PC-3 (cell line): ENCODE measurements at regions not wholly inside any gene's neighbourhood (a gene's known extent, or its start where the extent isn't known, plus 50 kb on each side); places are given as distances from the start of the nearest gene placed in this dataset.

Experiments used
- ATAC-seq: fragments of 200-7000 bp; cut with Tn5 transposase; 2 replicates; pipeline ENCODE4 v1.9.1; 2020; ENCODE audit warnings: mild to moderate bottlenecking, moderate library complexity
- BruUV-seq: library from RNA; stranded (reverse); fragments of 400-500 nt; replicated peaks from 2 replicates; lab custom pipeline; 2021; lab: Mats Ljungman, UMichigan
- CTCF ChIA-PET: fragments of 300-600 bp; sonication (Branson Sonifier 250); formaldehyde crosslinking; loops from one replicate; lab custom pipeline; 2022; ENCODE audit warnings: antibody characterized with exemption; lab: Charles Lee
- POLR2A ChIA-PET: fragments of 300-600 bp; sonication (Branson Sonifier 250); formaldehyde crosslinking; loops from one replicate; lab custom pipeline; 2022; ENCODE audit warnings: antibody characterized with exemption; ENCODE audit not compliant: unreplicated experiment; lab: Charles Lee
- DNase-seq: peaks from one replicate; pipeline ENCODE4 v3.0.0-alpha.2; 2015
- H2AFZ ChIP-seq: fragments of 300-600 bp; sonication (generic); 2 replicates; pipeline ENCODE4 v1.6.0; 2016; ENCODE audit warnings: antibody characterized with exemption, low read length
- H3F3A ChIP-seq: fragments of 300-600 bp; sonication (generic); one replicate; pipeline ENCODE4 v1.6.0; 2017; ENCODE audit warnings: antibody characterized with exemption, low read length, control low read depth, mild to moderate bottlenecking; ENCODE audit not compliant: unreplicated experiment
- H3K27ac ChIP-seq: fragments of 300-600 bp; sonication (generic); 2 replicates; pipeline ENCODE4 v1.5.1; 2016; ENCODE audit warnings: mild to moderate bottlenecking, low read length
- H3K27me3 ChIP-seq: fragments of 300-600 bp; sonication (generic); 2 replicates; pipeline ENCODE4 v1.6.1; 2016; ENCODE audit warnings: low read length, mixed read lengths
- H3K36me3 ChIP-seq: fragments of 300-600 bp; sonication (generic); 2 replicates; pipeline ENCODE4 v1.6.1; 2016; ENCODE audit warnings: low read depth, mixed run types, low read length, mixed read lengths
- H3K4me1 ChIP-seq: fragments of 300-600 bp; sonication (generic); 2 replicates; pipeline ENCODE4 v1.5.1; 2016; ENCODE audit warnings: low read length; ENCODE audit not compliant: insufficient read depth
- H3K4me2 ChIP-seq: fragments of 300-600 bp; sonication (generic); 2 replicates; pipeline ENCODE4 v1.6.0; 2016; ENCODE audit warnings: low read length
- H3K4me3 ChIP-seq: fragments of 300-600 bp; sonication (generic); 2 replicates; pipeline ENCODE4 v1.5.1; 2016; ENCODE audit warnings: mild to moderate bottlenecking, low read length, mixed read lengths
- H3K79me2 ChIP-seq: fragments of 300-600 bp; sonication (generic); 2 replicates; pipeline ENCODE4 v1.6.1; 2017; ENCODE audit warnings: low read length, mixed read lengths
- H3K9ac ChIP-seq: fragments of 300-600 bp; sonication (generic); 2 replicates; pipeline ENCODE4 v1.6.0; 2016; ENCODE audit warnings: mild to moderate bottlenecking, low read length
- H3K9me2 ChIP-seq: fragments of 300-600 bp; sonication (generic); replicated peaks from 2 replicates; pipeline ENCODE4 v1.6.1; 2016; ENCODE audit warnings: mixed run types, low read length, mixed read lengths
- H3K9me3 ChIP-seq: fragments of 300-600 bp; sonication (generic); 2 replicates; pipeline ENCODE4 v1.6.1; 2016; ENCODE audit warnings: low read length, mixed read lengths
- H4K20me1 ChIP-seq: fragments of 300-600 bp; sonication (generic); 2 replicates; pipeline ENCODE4 v1.6.1; 2016; ENCODE audit warnings: low read length, mixed read lengths
- CTCF ChIP-seq: fragments of 300-600 bp; sonication (generic); conservative IDR thresholded peaks from 2 replicates; pipeline ENCODE4 v1.5.1; 2017; ENCODE audit warnings: antibody characterized with exemption, low read depth, mild to moderate bottlenecking, low read length
- EZH2 ChIP-seq: fragments of 300-600 bp; sonication (generic); IDR thresholded peaks from one replicate; pipeline ENCODE4 v1.6.1; 2017; ENCODE audit warnings: antibody characterized with exemption, mild to moderate bottlenecking, low read length; ENCODE audit not compliant: unreplicated experiment
- EZH2phosphoT487 ChIP-seq: fragments of 300-600 bp; sonication (generic); IDR thresholded peaks from 2 replicates; pipeline ENCODE4 v1.6.1; 2018; ENCODE audit warnings: mild to moderate bottlenecking, antibody characterized with exemption, low read length, borderline replicate concordance
- intact Hi-C: fragments of 100-400 bp; cut with micrococcal nuclease; formaldehyde crosslinking; loops from 2 replicates; pipeline ENCODE4 v1.9.0; 2023

GRCh38 chr6:111986651-111987050 is 67.3 kb upstream of the CCN6 start:
- no peak overlapping the region for H3K27ac ChIP-seq
- no peaks in the 10 kb centered on the region for H3F3A ChIP-seq
- no peaks in the 10 kb centered on the region for H3K9me3 ChIP-seq
- H3K36me3 ChIP-seq = no peaks in the 10 kb centered on the region
- CTCF ChIA-PET = interaction anchor here (0.5 kb wide), 1 partner anchor 176 kb away, joined by 5 read pairs; no protein-coding TSS in a partner anchor
- TF ChIP-seq EZH2phosphoT487 = no peak
- TF ChIP-seq CTCF = no peak
- no peak for TF ChIP-seq EZH2
- no peaks in the 10 kb centered on the region for H4K20me1 ChIP-seq
- no peaks in the 10 kb centered on the region for H3K79me2 ChIP-seq
- no peak overlapping the region for H3K4me3 ChIP-seq
- no peak overlapping the region for H3K9ac ChIP-seq
- H3K9me2 ChIP-seq = no peaks in the 10 kb centered on the region
- ATAC-seq (no peak), DNase-seq (no peak)
- intact Hi-C loops = no loop called here
- POLR2A ChIA-PET = no interaction called here
- H2AFZ ChIP-seq = no peak overlapping the region
- no TSS peak for BruUV-seq
- no peak overlapping the region for H3K4me2 ChIP-seq
- H3K27me3 ChIP-seq = no peaks in the 10 kb centered on the region
- peaks cover 37% of the 10 kb centered on the region for H3K4me1 ChIP-seq

- Histone ChIP-seq H3K9me3 (no peaks in the 10 kb centered on the region), H3K27me3 (no peaks in the 10 kb centered on the region), H3K27ac (no peak overlapping the region), H3K9ac (no peak overlapping the region), H3K9me2 (no peaks in the 10 kb centered on the region), H3F3A (no peaks in the 10 kb centered on the region), H3K4me1 (peaks cover 37% of the 10 kb centered on the region), H3K36me3 (no peaks in the 10 kb centered on the region), H3K79me2 (no peaks in the 10 kb centered on the region), H3K4me3 (no peak overlapping the region), H4K20me1 (no peaks in the 10 kb centered on the region), H2AFZ (no peak overlapping the region), H3K4me2 (no peak overlapping the region)
- ChIA-PET POLR2A (no interaction called here), CTCF (interaction anchor here (0.5 kb wide), 1 partner anchor 175 kb away, joined by 5 read pairs; no protein-coding TSS in a partner anchor)
- intact Hi-C loops = no loop called here
- no peak for ATAC-seq
- TF ChIP-seq CTCF (no peak), EZH2 (no peak), EZH2phosphoT487 (no peak)
- DNase-seq = no peak
- BruUV-seq = no TSS peak
These were observed 66.6 kb upstream of the CCN6 start for GRCh38 chr6:111987295-111987694.

GRCh38 chr6:111988926-111989325 is 65.0 kb upstream of the CCN6 start:
- Histone ChIP-seq H3K4me2 (no peak overlapping the region), H3K27me3 (no peaks in the 10 kb centered on the region), H3K9me2 (no peaks in the 10 kb centered on the region), H3K4me1 (peaks cover 37% of the 10 kb centered on the region), H3K79me2 (no peaks in the 10 kb centered on the region), H3K9ac (no peak overlapping the region), H3K9me3 (no peaks in the 10 kb centered on the region), H3K4me3 (no peak overlapping the region), H2AFZ (no peak overlapping the region), H4K20me1 (no peaks in the 10 kb centered on the region), H3K36me3 (no peaks in the 10 kb centered on the region), H3K27ac (no peak overlapping the region), H3F3A (no peaks in the 10 kb centered on the region)
- no TSS peak for BruUV-seq
- CTCF ChIA-PET = no interaction called here
- POLR2A ChIA-PET = no interaction called here
- TF ChIP-seq EZH2phosphoT487 (no peak), EZH2 (no peak), CTCF (no peak)
- ATAC-seq = no peak
- intact Hi-C loops = no loop called here
- no peak for DNase-seq
